GM18499 (cell line): ENCODE measurements at regions not wholly inside any gene's neighbourhood (a gene's known extent, or its start where the extent isn't known, plus 50 kb on each side); places are given as distances from the start of the nearest gene placed in this dataset.

Experiments used
- ATAC-seq: cut with Tn5 transposase; IDR thresholded peaks from one replicate; pipeline ENCODE4 v1.9.1; 2021; ENCODE audit warnings: moderate number of reproducible peaks; ENCODE audit not compliant: insufficient read depth, unreplicated experiment

- no peak for ATAC-seq
These were observed 231.5 kb upstream of the FMR1 start for GRCh38 chrX:147680251-147680650.

- no peak for ATAC-seq
These were observed 218.2 kb upstream of the FMR1 start for GRCh38 chrX:147693511-147693910.

- no peak for ATAC-seq
These were observed 212.7 kb upstream of the FMR1 start for GRCh38 chrX:147699061-147699460.

- no peak for ATAC-seq
These were observed 201.4 kb upstream of the FMR1 start for GRCh38 chrX:147710301-147710700.

GRCh38 chrX:147733369-147733768, 178.3 kb upstream of the FMR1 start:
- ATAC-seq = no peak

- no peak for ATAC-seq
These were observed 176.4 kb upstream of the FMR1 start for GRCh38 chrX:147735364-147735763.

GRCh38 chrX:147736045-147736444, 175.7 kb upstream of the FMR1 start:
- no peak for ATAC-seq

- no peak for ATAC-seq
These were observed 174.0 kb upstream of the FMR1 start for GRCh38 chrX:147737690-147738089.

- no peak for ATAC-seq
These were observed 173.5 kb upstream of the FMR1 start for GRCh38 chrX:147738265-147738664.

- no peak for ATAC-seq
These were observed 172.5 kb upstream of the FMR1 start for GRCh38 chrX:147739196-147739595.

- no peak for ATAC-seq
These were observed 169.9 kb upstream of the FMR1 start for GRCh38 chrX:147741776-147742175.

GRCh38 chrX:147749308-147749707, 162.4 kb upstream of the FMR1 start:
- ATAC-seq = no peak

- ATAC-seq = no peak
These were observed 154.0 kb upstream of the FMR1 start for GRCh38 chrX:147757750-147758149.

GRCh38 chrX:147763131-147763530, 148.6 kb upstream of the FMR1 start:
- ATAC-seq = no peak

GRCh38 chrX:147764868-147765267, 146.9 kb upstream of the FMR1 start:
- ATAC-seq = no peak

GRCh38 chrX:147770858-147771257, 140.9 kb upstream of the FMR1 start:
- no peak for ATAC-seq

- no peak for ATAC-seq
These were observed 134.7 kb upstream of the FMR1 start for GRCh38 chrX:147776988-147777387.

GRCh38 chrX:147779173-147779572, 132.5 kb upstream of the FMR1 start:
- ATAC-seq = no peak

- ATAC-seq = no peak
These were observed 129.9 kb upstream of the FMR1 start for GRCh38 chrX:147781844-147782243.

GRCh38 chrX:147788641-147789350, 122.9 kb upstream of the FMR1 start:
- ATAC-seq = no peak

- ATAC-seq = no peak
These were observed 111.1 kb upstream of the FMR1 start for GRCh38 chrX:147800663-147801062.

- no peak for ATAC-seq
These were observed 107.8 kb upstream of the FMR1 start for GRCh38 chrX:147803948-147804347.

GRCh38 chrX:147811803-147812202, 99.9 kb upstream of the FMR1 start:
- ATAC-seq = no peak
